Muscle of arm (tissue), 1 donor: ENCODE measurements at regions not wholly inside any gene's neighbourhood (a gene's known extent, or its start where the extent isn't known, plus 50 kb on each side); places are given as distances from the start of the nearest gene placed in this dataset.
"Not testable (repeated sequence)": the region's sequence is repeated elsewhere in the genome, so short reads cannot be mapped to it uniquely, and the experiment has no call there.

Source experiments
- DNase-seq: peaks from one replicate; pipeline ENCODE4 v3.0.0-alpha.2; 2013

- not testable (repeated sequence) for DNase-seq
Observed at GRCh38 chr19:28540385-28540784, 672.6 kb downstream of the UQCRFS1 start.

- DNase-seq, result no peak
Observed at GRCh38 chr19:28539759-28540158, 673.2 kb downstream of the UQCRFS1 start.

GRCh38 chr19:28538579-28538978, 674.4 kb downstream of the UQCRFS1 start:
- DNase-seq, result not testable (repeated sequence)

- DNase-seq, result no peak
Observed at GRCh38 chr19:28537896-28538295, 675.1 kb downstream of the UQCRFS1 start.

- DNase-seq, result no peak
Observed at GRCh38 chr19:28537079-28537478, 675.9 kb downstream of the UQCRFS1 start.

- DNase-seq, result no peak
Observed at GRCh38 chr19:28535352-28535775, 677.6 kb downstream of the UQCRFS1 start.

- DNase-seq, result no peak
Observed at GRCh38 chr19:28534766-28535351, 678.1 kb downstream of the UQCRFS1 start.

DNA sequence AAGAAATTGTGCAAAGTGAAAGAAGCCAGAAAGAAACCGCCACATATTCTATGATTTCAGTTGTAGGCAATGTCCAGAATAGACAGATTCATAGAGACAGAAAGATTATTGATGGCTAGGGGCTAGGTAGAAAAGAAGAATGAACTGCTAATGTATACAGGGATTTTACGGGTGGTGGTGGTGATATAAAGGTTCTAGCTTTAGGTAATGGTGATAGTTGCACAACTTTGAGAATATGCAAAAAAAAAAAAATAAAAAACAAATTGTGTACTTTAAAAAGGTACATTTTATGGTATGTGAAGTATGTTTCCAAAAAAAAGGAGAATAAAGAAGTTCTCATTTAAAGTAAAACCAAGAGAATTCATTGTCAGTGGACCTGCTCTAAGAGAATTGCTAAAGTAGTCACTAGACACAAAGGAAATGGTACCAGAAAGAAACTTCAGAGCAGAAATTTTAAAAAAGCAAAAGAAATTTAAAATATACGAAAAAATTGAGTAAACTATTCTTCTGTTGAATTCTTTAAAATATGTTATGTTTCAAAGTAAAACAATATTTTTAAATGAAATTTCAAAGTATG, 680.1 kb downstream of the UQCRFS1 start:
- no peak for DNase-seq

- no peak for DNase-seq
Observed at GRCh38 chr19:28531979-28532378, 681.0 kb downstream of the UQCRFS1 start.

- DNase-seq, result no peak
Observed at GRCh38 chr19:28530406-28531035, 682.4 kb downstream of the UQCRFS1 start.

DNA sequence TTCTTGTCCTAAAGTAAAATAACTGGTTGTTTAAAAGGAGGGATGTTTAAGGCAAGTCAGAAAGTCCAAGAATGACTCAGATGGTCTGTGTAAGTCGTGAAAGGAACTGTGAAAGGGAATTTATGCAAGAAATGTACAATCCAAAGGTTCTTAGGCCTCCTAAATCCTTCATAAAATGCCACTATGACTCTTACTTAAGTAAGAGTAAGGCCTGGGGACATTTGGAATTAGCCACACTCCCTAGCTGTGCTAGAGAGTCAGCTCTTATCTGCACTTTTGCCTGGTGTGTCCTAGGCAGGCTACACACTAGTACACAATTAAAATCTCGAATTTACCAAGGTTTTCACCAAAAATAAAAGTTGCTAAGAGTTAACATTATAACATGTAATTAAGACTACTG, 686.9 kb downstream of the UQCRFS1 start:
- DNase-seq, result no peak

DNA sequence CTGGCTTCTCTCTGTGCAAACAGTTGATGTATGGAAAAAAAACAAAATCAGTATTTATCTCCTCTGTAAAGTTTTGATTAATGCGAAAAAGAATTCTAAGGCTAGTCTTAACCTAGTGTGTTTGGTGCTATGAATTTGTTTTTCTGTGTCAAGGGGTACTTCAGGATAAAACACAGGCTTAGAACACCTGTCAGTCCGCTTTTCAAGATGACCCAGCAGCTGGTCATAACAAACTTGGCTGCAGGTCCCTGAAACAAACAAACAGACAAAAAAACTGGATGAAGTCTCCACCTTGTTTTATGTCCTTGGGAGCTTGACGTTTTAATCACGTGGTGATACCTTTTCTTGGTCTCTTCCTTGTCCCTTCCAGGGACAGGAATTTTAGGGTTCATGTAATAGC, 689.3 kb downstream of the UQCRFS1 start:
- DNase-seq, result no peak

DNA sequence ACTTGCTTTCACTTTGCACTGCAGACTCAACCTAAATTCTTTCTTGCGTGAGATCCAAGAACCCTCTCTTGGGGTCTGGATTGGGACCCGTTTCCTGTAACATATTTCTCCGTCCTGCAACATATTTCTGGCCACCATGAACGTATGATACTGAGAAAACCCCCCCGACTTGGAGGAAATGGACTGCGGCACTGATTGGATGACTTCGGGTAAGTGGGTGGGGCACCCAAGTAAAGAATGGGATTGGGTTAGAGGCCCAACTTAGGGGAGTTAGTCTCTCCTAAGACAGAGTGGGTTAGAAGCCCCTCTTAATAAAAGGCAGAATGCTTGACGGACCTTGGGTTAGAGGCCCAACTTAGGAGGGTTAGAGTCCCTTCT, 690.4 kb downstream of the UQCRFS1 start:
- DNase-seq, result no peak

DNA sequence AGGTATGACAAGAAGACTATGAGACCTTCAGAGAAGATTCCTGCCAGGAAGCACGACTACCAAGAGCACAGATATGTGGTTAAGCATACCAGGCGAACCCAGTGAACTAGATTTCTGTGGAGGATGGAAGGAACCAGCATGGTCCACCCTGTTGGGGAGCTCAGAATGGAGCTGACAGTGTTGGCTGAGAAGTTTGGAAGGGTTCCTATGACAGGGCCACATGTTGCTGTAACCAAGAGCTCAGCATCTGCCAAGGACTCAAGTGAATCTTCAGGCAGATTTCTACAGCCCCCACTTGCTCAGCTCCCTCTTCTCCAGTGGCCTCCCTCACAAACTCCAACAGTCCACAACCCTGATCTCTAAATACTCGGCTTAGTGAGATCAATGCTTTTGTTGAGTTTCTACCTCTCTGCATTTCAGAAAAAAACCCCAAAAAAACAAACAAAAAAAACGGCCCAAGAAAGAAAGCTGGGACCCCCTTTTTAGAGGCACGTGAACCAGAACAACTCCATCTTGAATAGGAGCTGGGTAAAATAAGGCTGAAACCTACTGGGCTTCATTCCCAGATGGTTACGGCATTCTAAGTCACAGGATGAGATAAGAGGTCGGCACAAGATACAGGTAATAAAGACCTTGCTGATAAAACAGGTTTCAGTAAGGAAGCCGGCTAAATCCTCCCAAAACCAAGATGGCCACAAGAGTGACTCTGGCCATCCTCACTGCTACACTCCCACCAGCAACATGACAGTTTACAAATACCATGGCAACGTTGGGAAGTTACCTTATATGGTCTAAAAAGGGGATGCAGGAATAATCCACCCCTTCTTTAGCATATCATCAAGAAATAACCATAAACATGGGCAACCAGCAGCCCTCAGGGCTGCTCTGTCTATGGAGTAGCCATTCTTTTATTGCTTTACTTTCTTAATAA, 691.1 kb downstream of the UQCRFS1 start:
- no peak for DNase-seq

- DNase-seq, result no peak
Observed at GRCh38 chr19:28520998-28521568, 691.9 kb downstream of the UQCRFS1 start.

GRCh38 chr19:28519952-28520861, 692.7 kb downstream of the UQCRFS1 start:
- no peak for DNase-seq

DNA sequence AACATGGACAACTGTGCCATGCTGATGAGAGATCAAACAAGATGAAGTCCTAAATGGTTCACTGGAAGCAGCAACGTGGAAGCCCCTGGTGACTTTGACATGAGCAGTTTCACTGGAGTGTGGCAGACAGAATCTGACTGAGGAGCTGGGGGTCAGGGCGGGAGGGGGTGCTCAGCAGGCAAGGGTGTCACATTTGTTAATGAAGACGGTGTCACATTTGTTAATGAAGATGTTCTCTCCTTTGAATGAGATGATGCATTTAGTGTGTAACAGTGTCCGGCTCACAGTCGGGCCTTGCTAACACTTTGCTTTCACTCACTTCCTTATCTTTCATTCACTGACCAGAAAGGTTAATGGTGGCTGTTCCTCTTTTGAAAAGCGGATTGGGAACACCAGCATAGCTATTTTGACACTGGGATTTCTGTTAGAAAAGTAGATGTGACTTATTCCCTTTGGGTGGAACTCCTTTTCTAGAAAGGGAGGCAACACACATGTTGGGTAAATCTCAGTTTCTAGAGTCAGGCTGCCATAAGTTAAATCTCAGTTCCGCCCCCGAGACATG, 693.7 kb downstream of the UQCRFS1 start:
- no peak for DNase-seq

DNA sequence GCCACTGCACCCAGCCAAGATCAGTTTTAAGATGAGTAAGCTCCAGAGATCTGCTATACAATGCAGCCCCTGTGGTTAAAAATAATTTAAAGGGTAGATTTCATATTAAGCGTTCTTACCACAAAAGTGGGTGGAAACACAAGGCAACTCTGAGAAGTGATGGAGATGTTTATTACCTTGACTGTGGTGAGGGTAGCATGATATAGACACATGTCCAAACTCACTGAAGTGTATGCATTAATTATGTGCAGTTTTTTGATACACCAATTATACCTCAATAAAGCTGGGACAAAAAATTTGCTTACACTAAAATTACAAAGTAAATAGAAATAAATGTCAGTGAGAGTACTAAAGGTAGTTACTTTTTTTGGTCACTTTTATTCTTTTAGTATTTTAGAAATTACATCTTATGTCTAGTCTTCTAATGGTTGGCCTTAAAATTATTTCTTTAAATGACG, 696.5 kb downstream of the UQCRFS1 start:
- no peak for DNase-seq

DNA sequence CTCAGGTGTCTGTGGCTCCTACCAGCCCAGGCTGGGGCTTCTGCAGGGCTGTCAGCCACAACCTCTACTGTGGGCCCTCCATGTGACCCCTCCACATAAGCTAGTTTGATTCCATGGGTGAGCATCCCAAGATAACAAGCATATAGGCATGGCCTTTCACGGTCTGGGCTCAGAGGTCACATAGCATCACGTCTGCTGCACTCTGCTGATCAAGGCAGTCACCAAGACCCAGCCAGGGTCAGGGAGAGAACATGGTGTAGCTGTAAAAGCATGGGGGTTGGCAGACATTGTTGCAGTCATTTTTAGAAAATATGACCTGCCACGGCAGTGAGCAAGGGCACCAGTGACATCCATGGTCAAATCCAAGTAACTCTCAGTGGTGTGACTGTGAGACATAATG, 698.8 kb downstream of the UQCRFS1 start:
- DNase-seq, result no peak

DNA sequence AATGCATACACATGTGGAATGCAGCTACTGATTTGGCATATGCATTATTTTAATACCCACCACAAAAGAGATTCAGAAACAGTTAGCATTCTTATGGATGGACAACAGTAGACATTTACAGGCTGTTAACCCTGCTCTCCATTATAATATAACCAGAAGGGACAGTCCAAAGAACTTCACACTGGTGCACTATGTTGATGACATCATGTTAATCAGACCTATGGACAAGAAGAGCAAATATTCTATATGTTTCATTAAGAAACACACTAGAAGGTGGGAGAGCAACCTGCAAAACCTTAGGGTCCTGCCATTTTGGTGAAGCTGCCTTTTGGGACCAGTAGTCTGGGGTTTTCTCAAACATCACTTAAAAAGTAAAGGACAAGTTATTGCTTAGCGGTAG, 701.3 kb downstream of the UQCRFS1 start:
- DNase-seq, result no peak
